ENCODE measurements at regions not wholly inside any gene's neighbourhood (a gene's known extent, or its start where the extent isn't known, plus 50 kb on each side); places are given as distances from the start of the nearest gene placed in this dataset.

DNA sequence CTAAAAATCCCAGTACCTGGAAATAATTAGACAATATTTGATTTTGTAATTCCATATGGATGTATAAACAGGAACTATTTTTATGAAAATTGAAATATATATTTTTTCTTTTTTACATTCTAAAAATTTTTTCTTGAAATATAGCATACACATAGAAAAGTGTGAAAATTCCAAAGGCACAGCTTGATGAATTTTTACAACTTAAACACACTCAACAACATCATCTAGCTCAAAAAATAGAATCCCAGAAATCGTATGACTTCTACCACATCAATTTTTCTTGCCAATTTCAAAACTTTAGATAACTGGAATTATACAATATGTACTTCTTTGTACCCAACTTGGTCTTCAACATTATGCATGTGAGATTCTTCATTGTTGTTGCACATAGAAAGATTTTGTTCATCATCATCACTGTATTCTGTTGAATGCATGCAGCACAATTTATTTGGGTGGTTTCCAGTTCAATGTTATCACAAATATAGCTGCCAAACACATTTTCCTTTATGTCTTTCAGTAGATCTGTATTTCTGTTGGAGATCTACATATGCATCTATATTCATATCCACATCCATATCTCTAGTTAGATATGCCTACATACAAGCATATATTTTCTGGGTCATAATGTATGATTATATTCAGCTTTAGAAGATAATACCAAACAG is 340.7 kb upstream of the SLIT2 start:
- ATAC-seq (replicated peaks) (no peak), DNase-seq (no peak)
- Mint-ChIP-seq H3K4me1 (no peaks in the 10 kb centered on the region), H3K27me3 (no peaks in the 10 kb centered on the region), H3K9me3 (peaks cover 2 to 3% of the 10 kb centered on the region in 2 donors), H3K4me3 (no peak overlapping the region), H3K36me3 (no peaks in the 10 kb centered on the region), H3K27ac (no peak overlapping the region)

DNA sequence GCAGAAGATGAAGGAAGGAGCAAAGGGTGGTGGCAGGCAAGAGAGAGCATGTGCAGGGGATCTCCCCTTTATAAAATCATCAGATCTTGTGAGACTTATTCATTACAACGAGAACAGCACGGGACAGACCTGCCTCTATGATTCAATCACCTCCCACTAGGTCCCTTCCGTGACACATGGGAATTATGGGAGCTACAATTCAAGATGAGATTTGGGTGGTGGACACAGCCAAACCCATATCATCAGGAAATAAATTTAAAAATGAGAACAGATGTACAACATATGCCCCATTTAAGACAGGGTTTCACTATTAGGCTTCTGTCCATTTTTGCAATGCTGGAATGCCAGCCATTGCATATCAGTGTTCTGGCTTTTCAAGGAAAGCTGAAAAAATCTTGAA is 346.7 kb upstream of the SLIT2 start:
- DNase-seq = no peak
- Mint-ChIP-seq H3K27ac (no peak overlapping the region), H3K9me3 (peaks cover 0 to 3% of the 10 kb centered on the region in 2 donors), H3K4me3 (no peak overlapping the region), H3K4me1 (no peaks in the 10 kb centered on the region), H3K36me3 (no peaks in the 10 kb centered on the region), H3K27me3 (no peaks in the 10 kb centered on the region)
- no peak for ATAC-seq (replicated peaks)

DNA sequence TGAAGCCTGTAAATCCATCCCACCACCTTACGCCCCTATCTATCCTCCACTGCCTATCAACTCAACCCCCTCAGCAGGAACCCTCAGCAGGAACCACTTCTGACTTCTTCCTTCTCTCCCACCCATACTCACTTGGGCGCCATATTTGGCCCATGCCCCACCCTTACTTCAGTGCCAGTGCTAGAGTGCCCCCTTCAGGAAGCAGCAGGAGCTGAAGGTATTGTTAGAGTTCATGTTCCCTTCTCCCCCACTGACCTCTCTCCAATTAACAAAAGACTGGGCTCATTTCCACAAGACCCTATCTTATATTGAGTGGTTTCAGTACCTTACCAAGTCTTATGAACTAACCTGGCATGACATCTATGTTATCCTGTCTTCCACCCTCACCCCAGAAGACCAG is 363.1 kb upstream of the SLIT2 start:
- H3K4me1 Mint-ChIP-seq = no peaks in the 10 kb centered on the region
- H3K9me3 Mint-ChIP-seq = peaks cover 8 to 13% of the 10 kb centered on the region in 2 donors
- no peak overlapping the region for H3K4me3 Mint-ChIP-seq
- no peaks in the 10 kb centered on the region for H3K27me3 Mint-ChIP-seq
- DNase-seq = no peak
- no peaks in the 10 kb centered on the region for H3K36me3 Mint-ChIP-seq
- no peak for ATAC-seq (replicated peaks)
- no peak overlapping the region for H3K27ac Mint-ChIP-seq

DNA sequence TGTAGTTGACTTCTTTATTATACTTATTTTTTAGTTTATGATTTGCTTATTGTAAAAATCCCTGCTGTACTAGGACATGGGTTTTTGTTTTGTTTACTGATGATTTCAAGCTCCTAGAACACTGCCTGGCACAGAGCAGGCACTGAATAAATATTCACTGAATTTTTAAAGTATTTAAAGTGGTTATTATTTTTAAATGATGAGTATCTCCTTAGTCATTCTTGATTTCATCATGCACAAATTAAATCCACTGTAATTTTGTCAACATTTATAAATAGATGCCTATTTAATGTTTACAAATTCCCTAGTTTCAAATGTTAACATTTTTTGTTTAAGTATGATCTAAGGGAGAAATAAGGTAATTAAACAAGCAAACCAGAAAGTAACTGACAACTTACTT is 367.9 kb upstream of the SLIT2 start:
- Mint-ChIP-seq H3K4me3 (no peak overlapping the region), H3K27me3 (no peaks in the 10 kb centered on the region), H3K36me3 (no peaks in the 10 kb centered on the region)

DNA sequence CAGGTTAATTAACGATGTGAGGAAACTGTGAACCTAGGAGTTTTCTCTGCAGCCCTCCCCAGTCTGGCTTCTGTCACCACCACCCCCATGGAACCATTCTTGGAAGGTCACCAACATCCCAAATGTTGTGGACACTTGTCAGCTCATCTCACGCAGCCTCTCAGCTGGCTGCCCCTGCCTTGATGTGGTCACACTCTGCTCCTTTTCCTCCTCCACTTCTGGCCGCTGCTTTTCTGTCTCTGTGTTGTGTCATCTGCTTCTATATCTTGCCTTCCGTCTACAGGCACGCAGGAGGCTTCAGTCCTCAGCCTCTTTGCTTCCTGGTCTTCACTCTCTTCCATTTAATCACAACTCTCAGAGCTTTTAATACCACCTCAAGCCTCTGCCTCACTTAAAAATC is 371.5 kb upstream of the SLIT2 start:
- no peaks in the 10 kb centered on the region for H3K36me3 Mint-ChIP-seq
- H3K4me1 Mint-ChIP-seq = no peaks in the 10 kb centered on the region
- H3K9me3 Mint-ChIP-seq = peaks cover 0 to 4% of the 10 kb centered on the region in 2 donors
- H3K4me3 Mint-ChIP-seq = no peak overlapping the region
- H3K27me3 Mint-ChIP-seq = no peaks in the 10 kb centered on the region
- ATAC-seq (replicated peaks) (no peak), DNase-seq (no peak)
- H3K27ac Mint-ChIP-seq = no peak overlapping the region

More for the DNA sequence above, 367.9 kb upstream of the SLIT2 start:
- Mint-ChIP-seq H3K4me1 (no peaks in the 10 kb centered on the region), H3K27ac (no peak overlapping the region), H3K9me3 (peaks cover 7 to 11% of the 10 kb centered on the region in 2 donors)
- ATAC-seq (replicated peaks) (no peak), DNase-seq (no peak)

DNA sequence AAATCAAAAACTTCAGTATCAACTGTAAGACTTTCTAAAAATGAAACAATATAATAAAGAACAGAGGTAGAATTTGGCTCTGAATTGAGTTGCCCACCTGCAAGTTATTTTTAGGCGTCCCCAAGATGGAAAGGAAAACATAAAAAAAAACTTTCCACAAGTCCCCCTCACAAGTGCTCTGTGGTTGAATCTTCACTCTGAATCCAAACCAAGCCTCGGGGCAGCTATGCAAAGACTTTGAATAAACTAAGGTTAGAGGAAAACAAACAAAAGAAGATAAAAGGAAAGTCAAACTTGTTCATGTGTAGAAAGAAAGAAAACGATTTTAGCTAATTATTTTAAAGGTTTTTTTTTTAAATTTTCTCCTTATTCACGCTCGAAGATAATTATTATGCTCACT is 372.4 kb upstream of the SLIT2 start:
- ATAC-seq (replicated peaks) = no peak
- Mint-ChIP-seq H3K36me3 (no peaks in the 10 kb centered on the region), H3K9me3 (peaks cover 0 to 4% of the 10 kb centered on the region in 2 donors), H3K27me3 (no peaks in the 10 kb centered on the region), H3K4me3 (no peak overlapping the region), H3K27ac (no peak overlapping the region), H3K4me1 (no peaks in the 10 kb centered on the region)
- no peak for DNase-seq

DNA sequence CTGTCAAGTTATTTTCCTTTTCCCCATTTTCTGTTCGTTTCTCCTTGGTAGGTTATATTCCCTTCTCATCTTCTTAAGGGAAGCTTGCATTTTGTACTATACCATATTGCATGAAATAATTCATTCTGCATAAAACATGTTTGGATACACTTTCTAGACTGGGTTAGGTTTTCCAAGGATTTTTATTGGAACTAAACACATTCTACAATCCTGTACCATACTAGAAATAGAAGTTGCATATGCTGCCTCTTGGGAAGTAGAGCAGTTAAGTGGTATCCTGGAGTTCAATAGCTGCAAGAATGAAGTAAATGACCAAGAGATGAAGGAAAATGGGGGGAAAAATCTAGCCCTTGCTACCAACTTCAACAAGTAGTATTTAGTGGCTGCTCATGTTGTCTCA is 393.7 kb upstream of the SLIT2 start:
- DNase-seq (no peak), ATAC-seq (replicated peaks) (no peak)
- Mint-ChIP-seq H3K27ac (no peak overlapping the region), H3K4me3 (no peak overlapping the region), H3K4me1 (no peaks in the 10 kb centered on the region), H3K9me3 (peaks cover 9 to 15% of the 10 kb centered on the region in 2 donors), H3K27me3 (no peaks in the 10 kb centered on the region), H3K36me3 (no peaks in the 10 kb centered on the region)

DNA sequence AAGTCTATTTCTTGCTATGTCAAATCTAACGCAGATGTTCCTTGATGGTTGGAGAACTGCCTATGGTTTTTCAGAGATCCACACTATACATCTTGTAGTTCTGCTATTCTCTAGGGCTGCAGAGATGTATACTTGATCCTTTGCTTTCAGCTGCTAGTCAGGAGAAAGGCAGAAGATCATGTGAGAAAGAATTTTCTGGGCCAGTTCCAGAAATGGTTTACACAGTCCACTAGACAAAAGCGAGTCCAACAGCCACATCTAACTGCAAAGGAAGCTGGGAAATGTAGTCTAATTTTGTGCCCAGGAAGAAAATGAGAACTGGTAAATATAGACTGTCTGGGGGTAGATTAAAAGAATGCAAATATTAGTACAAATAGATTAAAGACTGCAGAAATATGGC is 394.3 kb upstream of the SLIT2 start:
- no peak overlapping the region for H3K27ac Mint-ChIP-seq
- H3K36me3 Mint-ChIP-seq = no peaks in the 10 kb centered on the region
- no peak for DNase-seq
- no peak overlapping the region for H3K4me3 Mint-ChIP-seq
- no peak for ATAC-seq (replicated peaks)
- peaks cover 9 to 14% of the 10 kb centered on the region in 2 donors for H3K9me3 Mint-ChIP-seq
- no peaks in the 10 kb centered on the region for H3K27me3 Mint-ChIP-seq
- no peaks in the 10 kb centered on the region for H3K4me1 Mint-ChIP-seq

DNA sequence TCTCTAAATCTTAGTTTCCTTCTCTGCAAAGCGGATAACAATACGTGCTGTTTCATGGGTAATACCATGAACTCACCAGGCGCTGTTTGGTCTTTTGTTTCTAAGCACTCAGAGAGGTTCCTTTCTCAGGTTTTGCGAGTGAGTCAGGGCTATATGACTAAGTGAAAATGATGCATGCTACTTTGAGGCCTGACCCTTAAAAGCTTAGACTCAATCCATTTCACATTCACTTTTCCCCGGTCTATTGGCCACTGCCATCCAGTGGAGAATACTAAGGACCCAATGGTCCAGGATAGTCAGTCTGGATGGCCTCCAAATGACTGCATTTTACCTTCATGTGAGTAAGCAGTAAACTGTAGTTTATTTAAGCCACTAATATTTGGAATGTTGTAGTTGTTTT is 400.8 kb upstream of the SLIT2 start:
- no peak for DNase-seq
- Mint-ChIP-seq H3K9me3 (peaks cover 6 to 12% of the 10 kb centered on the region in 2 donors), H3K4me1 (no peaks in the 10 kb centered on the region), H3K27ac (no peak overlapping the region), H3K36me3 (no peaks in the 10 kb centered on the region), H3K4me3 (no peak overlapping the region), H3K27me3 (no peaks in the 10 kb centered on the region)
- ATAC-seq (replicated peaks) = no peak

DNA sequence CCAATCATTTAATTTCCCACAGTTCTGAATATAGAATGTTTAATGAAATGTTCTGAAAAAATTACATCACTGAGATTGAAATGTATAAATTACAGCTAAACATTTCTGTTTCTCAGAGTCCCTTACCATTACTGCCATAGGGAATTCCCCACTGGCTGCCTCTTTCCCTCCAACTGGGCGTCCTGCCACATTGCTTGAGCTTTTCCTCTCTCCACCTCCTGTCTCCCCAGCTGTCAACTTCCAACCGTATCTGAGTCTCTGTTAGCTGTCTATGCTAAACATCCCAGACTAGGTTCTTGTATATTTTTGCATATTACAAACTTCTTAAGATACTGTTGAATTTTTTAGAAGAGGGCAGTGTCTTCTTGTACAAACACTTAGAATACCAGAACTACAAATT is 407.3 kb upstream of the SLIT2 start:
- H3K4me1 Mint-ChIP-seq = no peaks in the 10 kb centered on the region
- no peak overlapping the region for H3K4me3 Mint-ChIP-seq
- H3K27ac Mint-ChIP-seq = no peak overlapping the region
- no peak for DNase-seq
- H3K36me3 Mint-ChIP-seq = no peaks in the 10 kb centered on the region
- H3K27me3 Mint-ChIP-seq = no peaks in the 10 kb centered on the region
- H3K9me3 Mint-ChIP-seq = peaks cover 0 to 1% of the 10 kb centered on the region in 2 donors
- no peak for ATAC-seq (replicated peaks)

DNA sequence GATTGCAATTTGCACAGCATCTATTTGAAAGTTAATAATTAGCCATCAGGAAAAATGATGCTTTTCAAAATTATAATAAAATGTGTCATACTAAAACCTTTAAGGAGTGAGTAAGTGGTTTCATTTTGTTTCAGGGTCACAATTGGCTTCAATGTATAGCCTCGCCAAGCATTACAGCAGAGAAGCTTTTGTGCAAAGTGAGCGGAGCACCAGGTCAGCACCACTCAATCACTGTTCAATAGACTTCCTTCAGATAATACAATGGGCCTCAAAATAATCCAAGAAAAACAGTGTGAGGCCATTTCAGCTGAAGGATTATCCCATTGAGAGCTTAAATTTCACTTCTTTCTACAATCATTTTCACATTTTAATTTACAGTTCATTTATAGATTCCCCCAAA is 409.2 kb upstream of the SLIT2 start:
- DNase-seq (no peak), ATAC-seq (replicated peaks) (no peak)
- Mint-ChIP-seq H3K27ac (no peak overlapping the region), H3K4me1 (no peaks in the 10 kb centered on the region), H3K9me3 (peaks cover 0 to 1% of the 10 kb centered on the region in 2 donors), H3K27me3 (no peaks in the 10 kb centered on the region), H3K36me3 (no peaks in the 10 kb centered on the region), H3K4me3 (no peak overlapping the region)

DNA sequence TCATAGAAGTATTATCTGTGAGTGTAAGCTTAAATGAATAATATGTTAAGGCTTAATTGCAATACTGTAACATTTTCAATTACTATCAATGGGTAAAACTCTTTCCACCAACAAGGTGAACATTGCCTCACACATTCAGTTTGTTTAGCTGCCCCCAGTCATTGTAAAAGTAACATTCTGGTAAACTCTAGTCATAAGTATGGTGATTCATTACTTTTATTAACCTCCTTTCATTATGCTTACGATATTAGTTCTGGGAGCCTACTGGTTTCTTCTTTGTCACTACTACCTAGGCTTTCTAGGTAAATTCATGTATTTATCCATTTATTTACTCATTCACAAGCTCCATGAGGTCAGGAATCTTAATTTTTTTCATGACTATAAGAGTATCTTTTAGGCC is 412.8 kb upstream of the SLIT2 start:
- Mint-ChIP-seq H3K4me3 (no peak overlapping the region), H3K4me1 (no peaks in the 10 kb centered on the region), H3K27ac (no peak overlapping the region), H3K27me3 (no peaks in the 10 kb centered on the region), H3K9me3 (peaks cover 1 to 3% of the 10 kb centered on the region in 2 donors), H3K36me3 (no peaks in the 10 kb centered on the region)
- ATAC-seq (replicated peaks) (no peak), DNase-seq (no peak)

DNA sequence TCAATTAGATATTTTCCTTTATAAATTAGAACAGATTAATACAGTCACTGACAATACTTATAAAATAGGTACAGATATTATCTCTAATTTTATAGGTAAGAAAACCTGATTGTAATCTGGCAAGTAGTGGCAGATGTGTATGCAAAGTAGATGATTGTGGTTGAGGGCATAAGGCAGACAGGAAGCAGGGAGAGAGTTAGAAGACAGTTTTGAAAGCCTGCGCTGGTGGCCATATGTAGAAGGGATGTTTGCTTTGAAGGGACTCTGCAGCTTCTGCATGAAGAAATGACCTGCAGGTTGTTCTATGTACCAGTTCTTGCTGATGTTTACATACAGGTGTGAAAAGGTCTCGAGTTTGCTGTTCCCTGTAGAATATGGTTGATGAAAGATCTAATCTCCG is 416.3 kb upstream of the SLIT2 start:
- ATAC-seq (replicated peaks) (no peak), DNase-seq (no peak)
- Mint-ChIP-seq H3K9me3 (peaks cover 0 to 3% of the 10 kb centered on the region in 2 donors), H3K27ac (no peak overlapping the region), H3K36me3 (no peaks in the 10 kb centered on the region), H3K27me3 (no peaks in the 10 kb centered on the region), H3K4me1 (no peaks in the 10 kb centered on the region), H3K4me3 (no peak overlapping the region)

DNA sequence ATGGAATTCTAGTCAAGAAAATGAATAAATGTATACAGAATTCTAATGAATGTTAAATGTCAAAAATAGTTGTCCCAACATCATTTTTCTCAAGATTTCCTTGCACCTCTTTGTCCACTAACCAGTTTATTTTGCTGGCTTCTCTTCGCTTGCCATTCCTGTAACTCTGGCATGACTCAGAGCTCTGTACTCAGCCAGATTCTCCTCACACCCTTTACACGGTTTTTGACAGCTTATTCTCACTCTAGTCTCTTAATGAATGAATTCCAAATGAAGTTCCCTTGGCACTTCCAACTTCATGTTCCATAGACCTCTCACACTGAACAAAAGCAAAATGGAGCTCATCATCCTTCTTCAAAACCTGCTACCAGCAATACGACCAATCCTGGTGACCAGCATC is 419.3 kb upstream of the SLIT2 start:
- Mint-ChIP-seq H3K27ac (no peak overlapping the region), H3K9me3 (peaks cover 3 to 4% of the 10 kb centered on the region in 2 donors), H3K4me3 (no peak overlapping the region), H3K36me3 (no peaks in the 10 kb centered on the region), H3K4me1 (no peaks in the 10 kb centered on the region), H3K27me3 (no peaks in the 10 kb centered on the region)
- no peak for DNase-seq
- no peak for ATAC-seq (replicated peaks)

DNA sequence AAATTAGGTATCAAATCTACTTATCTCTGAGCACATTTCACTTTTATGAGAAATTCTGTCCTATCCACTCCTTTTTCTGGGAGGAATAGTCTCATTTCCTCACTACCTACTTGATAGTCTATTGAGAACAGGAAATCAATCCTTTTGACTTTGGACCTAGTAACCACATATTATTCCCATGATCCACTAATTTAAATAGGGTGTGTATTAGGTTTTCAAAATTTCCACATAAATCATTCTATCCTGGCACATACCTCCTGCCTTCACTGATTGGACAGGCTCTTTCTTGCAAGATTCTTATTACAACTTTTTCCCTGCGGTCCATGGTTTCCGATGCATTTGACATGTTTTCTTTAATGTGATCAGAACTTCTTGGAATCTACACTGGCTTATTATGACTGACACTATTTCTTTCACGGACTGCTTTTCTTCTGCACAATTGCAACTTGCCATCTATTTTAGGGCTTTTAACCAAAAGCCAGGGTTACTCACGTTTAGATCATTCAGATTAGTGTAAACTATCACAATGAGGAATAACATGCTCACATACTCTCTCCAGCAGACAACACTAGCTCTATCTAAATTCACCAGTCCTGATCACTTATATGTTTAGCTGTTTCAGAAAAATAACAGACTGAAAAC is 419.9 kb upstream of the SLIT2 start:
- H3K27ac Mint-ChIP-seq = no peak overlapping the region
- no peak for ATAC-seq (replicated peaks)
- no peaks in the 10 kb centered on the region for H3K36me3 Mint-ChIP-seq
- no peaks in the 10 kb centered on the region for H3K27me3 Mint-ChIP-seq
- H3K4me3 Mint-ChIP-seq = no peak overlapping the region
- peaks cover under 1 to 5% of the 10 kb centered on the region in 2 donors for H3K9me3 Mint-ChIP-seq
- H3K4me1 Mint-ChIP-seq = no peaks in the 10 kb centered on the region
- no peak for DNase-seq

Data from stimulated activated naive B cell treated with anti-CD40 and anti-IgM and Interleukin-4, amounts not matched to agents 10 μg/mL and 1 μg/mL and 100 μg/mL, for 72 hours (primary cell).